PC-9 (cell line): ENCODE measurements at regions not wholly inside any gene's neighbourhood (a gene's known extent, or its start where the extent isn't known, plus 50 kb on each side); places are given as distances from the start of the nearest gene placed in this dataset.

Source experiments
- EZH2 ChIP-seq: fragments of 200-600 bp; sonication (generic); IDR thresholded peaks from 2 replicates; pipeline ENCODE4 v1.8.0; 2017; ENCODE audit warnings: antibody characterized with exemption, low read depth
- TF ChIP-seq, protein P1 (sequence below): fragments of 200-600 bp; sonication (generic); conservative IDR thresholded peaks from 2 replicates; pipeline ENCODE4 v1.6.1; 2017; ENCODE audit warnings: mixed run types, antibody characterized with exemption, mild to moderate bottlenecking, moderate library complexity

DNA sequence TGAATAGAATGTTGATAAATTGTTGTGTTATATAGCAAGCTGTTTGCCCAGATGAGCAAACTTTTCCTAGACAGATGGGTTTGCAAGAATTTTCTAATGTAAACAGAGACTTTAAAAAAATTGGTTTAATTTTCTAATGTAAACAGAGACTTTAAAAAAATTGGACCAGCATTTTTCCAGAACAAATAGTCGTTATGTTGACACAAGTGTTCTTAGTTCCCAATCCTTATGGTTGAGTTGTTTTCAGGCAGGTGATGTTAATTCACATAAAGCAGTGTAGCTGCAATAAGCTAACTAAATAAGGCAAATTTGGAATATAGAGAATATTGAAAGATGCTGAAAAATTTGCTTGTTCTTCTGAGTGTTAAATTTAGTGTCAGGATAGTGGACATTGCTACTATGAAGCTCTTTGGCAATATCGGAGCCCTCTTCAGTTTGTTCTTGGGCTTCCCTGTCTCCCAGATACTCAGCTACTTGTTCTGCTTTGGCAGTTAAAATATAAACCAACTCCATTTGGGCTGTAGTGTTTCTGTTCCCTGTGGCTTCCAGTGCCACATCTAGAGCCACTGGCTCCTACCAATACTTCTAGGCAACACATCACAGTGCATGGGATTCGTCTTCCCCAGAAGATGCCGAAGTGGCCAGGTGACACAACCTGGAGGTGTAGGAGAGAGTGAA, 105.7 kb downstream of the DYNAP start:
- TF ChIP-seq, protein P1, sequence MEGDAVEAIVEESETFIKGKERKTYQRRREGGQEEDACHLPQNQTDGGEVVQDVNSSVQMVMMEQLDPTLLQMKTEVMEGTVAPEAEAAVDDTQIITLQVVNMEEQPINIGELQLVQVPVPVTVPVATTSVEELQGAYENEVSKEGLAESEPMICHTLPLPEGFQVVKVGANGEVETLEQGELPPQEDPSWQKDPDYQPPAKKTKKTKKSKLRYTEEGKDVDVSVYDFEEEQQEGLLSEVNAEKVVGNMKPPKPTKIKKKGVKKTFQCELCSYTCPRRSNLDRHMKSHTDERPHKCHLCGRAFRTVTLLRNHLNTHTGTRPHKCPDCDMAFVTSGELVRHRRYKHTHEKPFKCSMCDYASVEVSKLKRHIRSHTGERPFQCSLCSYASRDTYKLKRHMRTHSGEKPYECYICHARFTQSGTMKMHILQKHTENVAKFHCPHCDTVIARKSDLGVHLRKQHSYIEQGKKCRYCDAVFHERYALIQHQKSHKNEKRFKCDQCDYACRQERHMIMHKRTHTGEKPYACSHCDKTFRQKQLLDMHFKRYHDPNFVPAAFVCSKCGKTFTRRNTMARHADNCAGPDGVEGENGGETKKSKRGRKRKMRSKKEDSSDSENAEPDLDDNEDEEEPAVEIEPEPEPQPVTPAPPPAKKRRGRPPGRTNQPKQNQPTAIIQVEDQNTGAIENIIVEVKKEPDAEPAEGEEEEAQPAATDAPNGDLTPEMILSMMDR: no peak
- no peak for TF ChIP-seq EZH2
